ENCODE measurements at regions not wholly inside any gene's neighbourhood (a gene's known extent, or its start where the extent isn't known, plus 50 kb on each side); places are given as distances from the start of the nearest gene placed in this dataset.
A peak's percentile ranks its signal among the peaks of the same experiment; 100 is the strongest.

- 86% methylated on average over 2 of the region's 2 CpGs for WGBS (ENCODE audit: insufficient coverage)
- no peaks in the 10 kb centered on the region for H3K27me3 ChIP-seq (ENCODE audit: control insufficient read depth, insufficient read depth, low read length)
- peaks cover 5 to 6% of the 10 kb centered on the region in 2 donors for H3K4me1 Mint-ChIP-seq
Measured at GRCh38 chr2:84317135-84317534, 141.9 kb downstream of the SUCLG1 start.

GRCh38 chr2:84314901-84315330 is 144.2 kb downstream of the SUCLG1 start:
- H3K27ac Mint-ChIP-seq: no peak overlapping the region
- intact Hi-C loops (cut with micrococcal nuclease): no loop called here
- H3K36me3 Mint-ChIP-seq: no peaks in the 10 kb centered on the region

More at GRCh38 chr2:84317135-84317534, 141.9 kb downstream of the SUCLG1 start:
- no peak for DNase-seq
- no peak overlapping the region for H3K27ac Mint-ChIP-seq
- Histone ChIP-seq H3K36me3 (ENCODE audit: control insufficient read depth, insufficient read depth, low read length) (no peaks in the 10 kb centered on the region), H3K9me3 (ENCODE audit: control insufficient read depth, insufficient read depth, low read length) (no peaks in the 10 kb centered on the region), H3K4me1 (ENCODE audit: control insufficient read depth, insufficient read depth, low read length) (peaks cover 5% of the 10 kb centered on the region), H3K27ac (ENCODE audit: low read length) (no peak overlapping the region), H3K4me3 (ENCODE audit: low read length) (no peak overlapping the region)
- intact Hi-C loops (cut with micrococcal nuclease): no loop called here
- no peaks in the 10 kb centered on the region for H3K36me3 Mint-ChIP-seq
- H3K9me3 Mint-ChIP-seq: no peaks in the 10 kb centered on the region
- ATAC-seq: no peak
- peaks cover 3 to 15% of the 10 kb centered on the region in 2 donors for H3K27me3 Mint-ChIP-seq (ENCODE audit: low read depth in 2 of 2)
- TF ChIP-seq CTCF (IDR thresholded peaks at IDR 0.05): no peak
- no peak overlapping the region for H3K4me3 Mint-ChIP-seq

GRCh38 chr2:84314250-84314649 is 144.8 kb downstream of the SUCLG1 start:
- H3K4me3 Mint-ChIP-seq: no peak overlapping the region
- no peaks in the 10 kb centered on the region for H3K27me3 ChIP-seq (ENCODE audit: control insufficient read depth, insufficient read depth, low read length)
- no peak for TF ChIP-seq CTCF (IDR thresholded peaks at IDR 0.05)
- 92% methylated on average over 5 of the region's 6 CpGs for WGBS (ENCODE audit: insufficient coverage)
- H3K9me3 ChIP-seq (ENCODE audit: control insufficient read depth, insufficient read depth, low read length): no peaks in the 10 kb centered on the region
- H3K4me3 ChIP-seq (ENCODE audit: low read length): no peak overlapping the region
- H3K36me3 Mint-ChIP-seq: no peaks in the 10 kb centered on the region
- DNase-seq: no peak
- peaks cover 5 to 14% of the 10 kb centered on the region in 2 donors for H3K4me1 Mint-ChIP-seq
- no peak overlapping the region for H3K27ac ChIP-seq (ENCODE audit: low read length)
- H3K36me3 ChIP-seq (ENCODE audit: control insufficient read depth, insufficient read depth, low read length): no peaks in the 10 kb centered on the region
- peaks cover 5% of the 10 kb centered on the region for H3K4me1 ChIP-seq (ENCODE audit: control insufficient read depth, insufficient read depth, low read length)
- intact Hi-C loops (cut with micrococcal nuclease): no loop called here
- H3K9me3 Mint-ChIP-seq: no peaks in the 10 kb centered on the region
- ATAC-seq: no peak
- no peak overlapping the region for H3K27ac Mint-ChIP-seq
- H3K27me3 Mint-ChIP-seq (ENCODE audit: low read depth in 2 of 2): peaks cover 0 to 6% of the 10 kb centered on the region in 2 donors

More at GRCh38 chr2:84314901-84315330, 144.2 kb downstream of the SUCLG1 start:
- Mint-ChIP-seq H3K4me3 (no peak overlapping the region), H3K27me3 (ENCODE audit: low read depth in 2 of 2) (peaks cover 0 to 6% of the 10 kb centered on the region in 2 donors), H3K4me1 (peaks cover 5 to 14% of the 10 kb centered on the region in 2 donors), H3K9me3 (no peaks in the 10 kb centered on the region)
- no peak overlapping the region for H3K4me3 ChIP-seq (ENCODE audit: low read length)
- H3K27ac ChIP-seq (ENCODE audit: low read length): no peak overlapping the region
- no peaks in the 10 kb centered on the region for H3K36me3 ChIP-seq (ENCODE audit: control insufficient read depth, insufficient read depth, low read length)
- ATAC-seq (peak; percentile 56 to 94 (median 67)), DNase-seq (peak; percentile 48 to 82)
- peak; percentile 66 for TF ChIP-seq CTCF (IDR thresholded peaks at IDR 0.05)
- no peaks in the 10 kb centered on the region for H3K9me3 ChIP-seq (ENCODE audit: control insufficient read depth, insufficient read depth, low read length)
- 20% methylated on average over 11 of the region's 11 CpGs for WGBS (ENCODE audit: insufficient coverage)
- no peaks in the 10 kb centered on the region for H3K27me3 ChIP-seq (ENCODE audit: control insufficient read depth, insufficient read depth, low read length)
- peaks cover 5% of the 10 kb centered on the region for H3K4me1 ChIP-seq (ENCODE audit: control insufficient read depth, insufficient read depth, low read length)

- no peak overlapping the region for H3K4me3 Mint-ChIP-seq
- Histone ChIP-seq H3K27ac (ENCODE audit: low read length) (no peak overlapping the region), H3K27me3 (ENCODE audit: control insufficient read depth, insufficient read depth, low read length) (no peaks in the 10 kb centered on the region), H3K9me3 (ENCODE audit: control insufficient read depth, insufficient read depth, low read length) (peaks cover 14% of the 10 kb centered on the region), H3K36me3 (ENCODE audit: control insufficient read depth, insufficient read depth, low read length) (no peaks in the 10 kb centered on the region), H3K4me1 (ENCODE audit: control insufficient read depth, insufficient read depth, low read length) (no peaks in the 10 kb centered on the region), H3K4me3 (ENCODE audit: low read length) (no peak overlapping the region)
- no peak for TF ChIP-seq CTCF (IDR thresholded peaks at IDR 0.05)
- H3K27me3 Mint-ChIP-seq (ENCODE audit: low read depth in 2 of 2): peaks cover 2 to 9% of the 10 kb centered on the region in 2 donors
- intact Hi-C loops (cut with micrococcal nuclease): no loop called here
- WGBS (ENCODE audit: insufficient coverage): 84% methylated on average over 3 of the region's 3 CpGs
- H3K27ac Mint-ChIP-seq: no peak overlapping the region
- DNase-seq: no peak
- H3K36me3 Mint-ChIP-seq: peaks cover 8% of the 10 kb centered on the region
- peaks cover 0 to 7% of the 10 kb centered on the region in 2 donors for H3K4me1 Mint-ChIP-seq
- H3K9me3 Mint-ChIP-seq: peaks cover 0 to 6% of the 10 kb centered on the region in 2 donors
- ATAC-seq: no peak
Measured at GRCh38 chr2:84309281-84309680, 149.8 kb downstream of the SUCLG1 start.

Measured in natural killer cell (primary cell).